ENCODE measurements at regions not wholly inside any gene's neighbourhood (a gene's known extent, or its start where the extent isn't known, plus 50 kb on each side); places are given as distances from the start of the nearest gene placed in this dataset.

DNA sequence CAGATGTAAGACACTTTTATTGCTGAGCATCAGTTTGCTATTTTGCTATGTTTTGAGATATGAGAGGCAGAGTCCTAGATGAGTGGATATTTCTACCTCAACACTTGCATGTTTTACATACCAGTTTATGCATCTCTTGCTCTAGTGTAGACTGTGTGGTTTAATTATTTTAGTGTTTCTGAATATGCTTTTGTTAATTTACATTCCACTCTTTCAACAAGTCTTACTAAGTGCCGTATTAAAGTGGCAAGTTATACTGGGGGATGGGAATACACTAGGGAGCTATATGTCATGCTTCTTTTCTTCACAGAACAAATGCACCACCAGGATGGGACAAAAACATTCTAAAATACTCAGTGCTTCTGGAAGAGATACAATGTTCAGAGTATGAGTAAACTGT, 507.7 kb upstream of the PRMT6 start:
- no peaks in the 10 kb centered on the region for H3K9me3 ChIP-seq (ENCODE audit: severe bottlenecking)
- H3K27me3 ChIP-seq (ENCODE audit: insufficient read depth, low read depth, severe bottlenecking): no peaks in the 10 kb centered on the region
- H3K27ac ChIP-seq: no peak overlapping the region
- TF ChIP-seq, protein P1, sequence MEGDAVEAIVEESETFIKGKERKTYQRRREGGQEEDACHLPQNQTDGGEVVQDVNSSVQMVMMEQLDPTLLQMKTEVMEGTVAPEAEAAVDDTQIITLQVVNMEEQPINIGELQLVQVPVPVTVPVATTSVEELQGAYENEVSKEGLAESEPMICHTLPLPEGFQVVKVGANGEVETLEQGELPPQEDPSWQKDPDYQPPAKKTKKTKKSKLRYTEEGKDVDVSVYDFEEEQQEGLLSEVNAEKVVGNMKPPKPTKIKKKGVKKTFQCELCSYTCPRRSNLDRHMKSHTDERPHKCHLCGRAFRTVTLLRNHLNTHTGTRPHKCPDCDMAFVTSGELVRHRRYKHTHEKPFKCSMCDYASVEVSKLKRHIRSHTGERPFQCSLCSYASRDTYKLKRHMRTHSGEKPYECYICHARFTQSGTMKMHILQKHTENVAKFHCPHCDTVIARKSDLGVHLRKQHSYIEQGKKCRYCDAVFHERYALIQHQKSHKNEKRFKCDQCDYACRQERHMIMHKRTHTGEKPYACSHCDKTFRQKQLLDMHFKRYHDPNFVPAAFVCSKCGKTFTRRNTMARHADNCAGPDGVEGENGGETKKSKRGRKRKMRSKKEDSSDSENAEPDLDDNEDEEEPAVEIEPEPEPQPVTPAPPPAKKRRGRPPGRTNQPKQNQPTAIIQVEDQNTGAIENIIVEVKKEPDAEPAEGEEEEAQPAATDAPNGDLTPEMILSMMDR (IDR thresholded peaks at IDR 0.05; ENCODE audit: low read depth, low read length): no peak
- no peak overlapping the region for H3K4me3 ChIP-seq (ENCODE audit: low read depth, low read length)
- no peak for DNase-seq
- H3K36me3 ChIP-seq: no peaks in the 10 kb centered on the region

DNA sequence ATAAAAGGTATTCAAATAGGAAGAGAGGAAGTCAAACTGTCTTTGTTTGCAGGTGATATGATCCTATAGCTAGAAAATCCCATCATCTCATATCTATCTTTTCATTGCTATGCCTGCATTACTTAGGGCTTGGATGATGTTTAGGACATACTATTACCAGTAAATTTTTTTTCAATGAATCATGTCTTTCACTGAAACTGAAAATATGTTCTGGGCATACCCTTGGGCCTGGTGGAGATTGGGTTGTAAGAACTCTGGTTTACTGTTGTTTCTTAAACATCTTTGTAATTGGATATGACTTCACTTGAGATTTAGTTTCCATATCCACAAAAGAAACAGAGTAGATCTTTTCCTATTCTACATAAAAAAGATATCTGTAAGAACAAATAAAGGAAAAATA, 502.2 kb upstream of the PRMT6 start:
- no peak overlapping the region for H3K27ac ChIP-seq
- DNase-seq: no peak
- H3K4me3 ChIP-seq (ENCODE audit: low read depth, low read length): no peak overlapping the region

DNA sequence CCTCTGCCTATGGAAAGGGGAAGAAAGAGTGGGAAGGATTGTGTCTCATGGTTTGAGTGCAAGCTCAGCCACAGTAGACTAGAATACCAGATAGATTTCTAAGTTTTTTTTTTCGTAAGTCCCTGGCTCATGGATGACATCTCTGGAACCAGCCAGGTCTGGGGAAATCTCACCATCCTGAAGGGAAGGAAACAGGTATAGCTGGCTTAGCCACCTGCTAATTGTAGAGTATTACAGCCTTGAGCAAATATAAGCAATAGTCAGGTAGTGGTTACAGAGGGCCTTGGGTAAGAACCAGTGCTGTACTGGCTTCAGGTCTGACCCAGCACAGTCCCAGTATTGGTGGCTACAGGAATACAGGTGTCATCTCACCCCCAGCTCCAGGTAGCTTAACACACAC, 500.9 kb upstream of the PRMT6 start:
- Histone ChIP-seq H3K4me3 (ENCODE audit: low read depth, low read length) (no peak overlapping the region), H3K9me3 (ENCODE audit: severe bottlenecking) (no peaks in the 10 kb centered on the region), H3K27me3 (ENCODE audit: insufficient read depth, low read depth, severe bottlenecking) (no peaks in the 10 kb centered on the region), H3K36me3 (no peaks in the 10 kb centered on the region), H3K27ac (no peak overlapping the region)
- TF ChIP-seq, protein P1 (IDR thresholded peaks at IDR 0.05; ENCODE audit: low read depth, low read length): no peak
- DNase-seq: no peak

More for the DNA sequence above, 502.2 kb upstream of the PRMT6 start:
- Histone ChIP-seq H3K9me3 (ENCODE audit: severe bottlenecking) (no peaks in the 10 kb centered on the region), H3K36me3 (no peaks in the 10 kb centered on the region), H3K27me3 (ENCODE audit: insufficient read depth, low read depth, severe bottlenecking) (no peaks in the 10 kb centered on the region)
- TF ChIP-seq, protein P1 (IDR thresholded peaks at IDR 0.05; ENCODE audit: low read depth, low read length): no peak

DNA sequence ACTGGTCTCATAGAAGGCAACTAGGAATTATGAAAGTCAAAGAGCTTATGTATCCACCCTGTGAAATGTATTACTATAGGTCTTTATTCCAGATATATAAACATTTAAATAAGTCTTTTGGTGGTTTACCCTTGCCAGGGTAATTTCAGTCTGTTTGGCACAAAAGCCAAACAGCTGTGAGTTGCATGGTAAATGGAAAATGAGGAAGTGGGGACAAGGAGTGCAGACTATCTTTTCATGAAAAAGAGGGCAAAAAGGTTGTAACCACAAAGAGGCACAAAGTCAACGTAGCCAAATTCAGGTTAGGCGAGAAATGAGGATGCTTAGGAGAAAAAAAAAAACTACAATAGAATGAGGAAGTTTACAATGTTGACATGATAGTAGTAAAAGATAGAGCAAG, 492.3 kb upstream of the PRMT6 start:
- H3K9me3 ChIP-seq (ENCODE audit: severe bottlenecking): no peaks in the 10 kb centered on the region
- no peak overlapping the region for H3K27ac ChIP-seq
- no peaks in the 10 kb centered on the region for H3K27me3 ChIP-seq (ENCODE audit: insufficient read depth, low read depth, severe bottlenecking)
- DNase-seq: no peak
- TF ChIP-seq, protein P1 (IDR thresholded peaks at IDR 0.05; ENCODE audit: low read depth, low read length): no peak
- H3K4me3 ChIP-seq (ENCODE audit: low read depth, low read length): no peak overlapping the region
- no peaks in the 10 kb centered on the region for H3K36me3 ChIP-seq

DNA sequence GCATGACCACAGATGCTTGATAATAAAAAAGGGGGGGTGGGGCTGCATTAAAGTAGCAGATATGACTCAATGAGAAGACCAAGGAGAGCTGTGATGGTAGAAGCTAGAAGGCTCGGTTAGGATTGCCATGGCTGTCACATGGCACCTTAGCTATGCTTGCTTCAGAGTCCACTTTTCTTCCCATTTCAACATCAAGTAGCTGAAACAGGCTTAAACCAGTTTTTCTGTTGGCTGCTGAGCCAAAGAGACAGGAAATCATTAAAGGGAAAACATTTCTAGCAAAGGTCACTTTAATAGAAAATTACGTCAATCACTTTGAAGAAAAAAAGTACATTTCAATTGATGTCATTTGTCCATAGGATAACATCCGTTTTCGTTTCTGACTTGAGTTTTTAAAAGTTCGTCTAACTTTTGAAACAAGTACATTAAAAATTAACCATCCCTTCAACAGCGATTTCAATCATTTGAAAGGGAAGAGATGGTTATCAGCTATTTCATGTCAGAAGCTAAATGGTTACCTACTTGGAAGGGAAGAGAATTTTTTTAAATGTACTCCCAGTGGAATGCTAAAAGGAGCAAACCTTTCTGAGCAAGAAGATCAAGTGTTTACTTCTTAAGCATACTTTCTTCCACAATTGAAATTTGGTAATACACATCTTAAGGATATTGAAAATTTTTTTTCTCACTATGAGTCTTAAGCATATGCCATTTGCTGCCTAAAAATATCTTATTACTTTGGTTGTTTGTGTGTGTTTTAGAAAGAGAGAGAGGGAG, 488.1 kb upstream of the PRMT6 start:
- DNase-seq: no peak

More for the DNA sequence above, 488.1 kb upstream of the PRMT6 start:
- no peaks in the 10 kb centered on the region for H3K9me3 ChIP-seq (ENCODE audit: severe bottlenecking)
- H3K4me3 ChIP-seq (ENCODE audit: low read depth, low read length): no peak overlapping the region
- TF ChIP-seq, protein P1 (IDR thresholded peaks at IDR 0.05; ENCODE audit: low read depth, low read length): no peak
- H3K27ac ChIP-seq: no peak overlapping the region
- no peaks in the 10 kb centered on the region for H3K36me3 ChIP-seq
- no peaks in the 10 kb centered on the region for H3K27me3 ChIP-seq (ENCODE audit: insufficient read depth, low read depth, severe bottlenecking)

Data from WERI-Rb-1 (cell line).